NCI-H2171 treated with DMSO at 0.1 percent for 48 hours (cell line): ENCODE measurements at regions not wholly inside any gene's neighbourhood (a gene's known extent, or its start where the extent isn't known, plus 50 kb on each side); places are given as distances from the start of the nearest gene placed in this dataset.

Source experiments
- DNase-seq: peaks from one replicate; lab custom pipeline; 2025; lab: John Stamatoyannopoulos, UW

GRCh38 chr13:29926098-29926476 is 75.7 kb upstream of the UBL3 start:
- no peak for DNase-seq

GRCh38 chr13:29925457-29926097 is 75.2 kb upstream of the UBL3 start:
- peak; percentile 34 for DNase-seq

DNA sequence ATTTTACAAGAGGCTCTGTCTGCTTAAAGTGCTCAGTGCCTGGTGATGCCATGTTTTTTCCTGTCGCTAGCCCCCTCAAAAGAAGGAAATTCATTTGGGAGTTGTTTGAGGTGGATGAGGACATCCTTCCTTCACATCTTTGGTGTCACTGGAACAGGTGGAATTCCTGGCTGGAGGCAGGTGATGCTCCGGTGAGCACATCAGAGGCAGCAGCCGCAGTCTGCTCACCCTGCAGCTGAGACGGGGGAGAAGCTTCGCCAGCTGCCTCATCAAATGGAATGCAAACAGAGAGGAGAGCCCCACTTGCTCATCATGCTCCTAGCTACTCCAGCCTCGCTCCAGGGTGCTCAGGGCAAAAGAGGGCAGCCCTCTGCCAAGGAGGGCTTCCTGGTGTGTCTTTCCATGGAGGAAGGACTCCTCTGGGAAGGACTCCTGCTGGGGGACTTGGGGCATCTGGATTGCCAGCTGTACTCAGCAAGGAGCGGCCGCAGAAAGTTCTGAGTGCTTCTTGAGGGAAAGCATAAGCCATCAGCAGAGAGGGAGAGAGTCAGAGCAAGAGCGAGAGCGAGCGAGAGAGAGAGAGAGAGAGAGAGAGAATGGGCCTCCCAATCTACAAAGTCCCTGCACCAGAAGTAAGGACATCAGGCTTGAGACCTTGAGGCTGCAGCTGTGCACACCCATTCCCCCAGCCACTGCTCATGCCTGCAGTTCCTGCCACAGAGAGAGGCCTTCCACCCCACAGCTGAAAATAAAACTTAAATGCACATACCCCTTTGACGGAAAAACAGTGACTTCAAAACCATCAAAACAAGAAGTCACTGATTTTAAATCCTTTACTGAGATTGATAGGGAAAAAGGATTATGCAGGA is 74.3 kb upstream of the UBL3 start:
- peak; percentile 80 for DNase-seq

DNA sequence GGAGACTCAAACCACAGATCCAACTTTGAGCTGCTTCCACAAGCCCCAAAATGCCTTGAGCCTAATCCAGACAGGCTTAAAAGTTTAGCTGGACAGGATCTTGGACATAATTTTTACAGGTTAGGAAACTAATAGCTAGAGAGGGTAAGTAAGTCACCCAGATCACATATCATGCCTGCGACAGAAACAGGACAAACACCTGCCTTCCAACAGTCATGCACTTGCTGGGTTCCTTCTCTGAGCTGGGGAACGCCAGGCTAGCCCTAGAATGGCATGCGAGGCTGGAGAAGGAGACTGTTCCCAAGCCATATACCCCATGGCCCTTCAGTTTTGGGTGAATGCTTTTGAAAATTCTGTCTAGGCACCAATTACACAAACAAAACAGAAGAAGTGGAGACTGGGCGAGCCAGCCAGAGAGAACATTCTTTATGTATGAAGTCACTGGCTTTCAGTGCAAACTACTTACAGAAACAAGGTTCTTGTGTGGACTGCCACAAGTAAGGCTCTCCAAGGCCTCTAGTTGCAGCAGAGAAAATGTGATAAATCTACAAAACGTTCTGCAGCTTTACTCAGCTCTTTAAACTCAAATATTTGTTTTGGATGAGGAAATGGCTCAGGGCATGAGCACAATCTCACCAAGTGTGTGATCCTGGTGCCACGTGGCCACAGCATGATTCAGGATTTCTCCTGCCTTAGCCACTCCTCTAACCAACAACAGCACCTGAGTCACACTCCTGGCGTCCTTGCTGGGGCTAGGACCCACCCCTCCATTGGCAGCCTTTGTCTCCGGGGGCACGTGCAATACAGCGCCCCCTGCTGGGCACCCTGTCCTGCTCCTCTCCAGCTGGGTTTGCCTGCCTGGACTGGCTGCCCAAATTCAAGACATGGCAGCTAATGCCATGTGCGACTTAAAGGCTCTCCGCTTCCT is 73.4 kb upstream of the UBL3 start:
- DNase-seq, result peak; percentile 55

DNA sequence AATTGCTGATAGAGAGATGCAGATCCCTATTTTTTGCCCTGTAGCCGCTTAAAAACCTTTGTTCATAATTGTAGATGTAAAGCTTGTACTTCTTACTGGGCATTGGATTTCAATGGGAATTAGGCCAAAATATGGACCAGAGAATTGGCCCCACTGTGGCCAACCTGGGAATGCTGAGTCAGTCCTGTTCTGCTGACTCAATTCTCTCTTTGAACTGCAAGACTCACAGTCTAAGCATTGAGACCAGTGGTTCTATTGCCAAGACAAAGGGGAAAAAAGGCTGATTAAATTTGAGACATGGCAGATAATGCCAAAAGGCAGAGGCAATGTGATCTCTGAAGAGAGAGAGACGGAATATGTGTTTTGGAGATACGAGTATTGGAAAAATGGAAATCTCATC is 72.5 kb upstream of the UBL3 start:
- DNase-seq, result no peak

DNA sequence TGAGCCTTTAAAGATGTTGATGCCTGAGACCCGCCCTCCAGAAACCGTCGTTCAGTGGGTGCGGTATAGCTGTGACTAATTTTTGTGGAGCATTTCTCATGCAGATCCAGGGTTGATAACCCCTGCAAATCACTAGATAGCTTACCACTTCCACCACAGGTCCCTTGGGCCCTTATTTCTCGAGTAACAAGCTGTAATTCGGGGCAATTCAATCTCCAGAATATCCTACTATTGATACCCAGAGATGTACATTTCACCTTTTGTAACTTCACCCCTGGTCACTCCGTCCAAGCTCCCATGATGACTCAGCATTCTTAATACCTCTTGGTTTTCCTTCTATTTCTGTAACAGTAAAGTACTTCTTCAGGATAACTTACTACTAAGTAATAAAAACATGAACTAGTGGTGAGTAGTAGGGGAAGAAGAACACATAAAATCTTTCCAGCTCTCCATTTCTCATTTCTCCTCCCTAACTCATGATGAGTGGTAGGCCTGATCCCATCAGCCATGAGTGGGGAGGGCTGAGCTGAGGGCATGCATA is 71.9 kb upstream of the UBL3 start:
- DNase-seq, result no peak

DNA sequence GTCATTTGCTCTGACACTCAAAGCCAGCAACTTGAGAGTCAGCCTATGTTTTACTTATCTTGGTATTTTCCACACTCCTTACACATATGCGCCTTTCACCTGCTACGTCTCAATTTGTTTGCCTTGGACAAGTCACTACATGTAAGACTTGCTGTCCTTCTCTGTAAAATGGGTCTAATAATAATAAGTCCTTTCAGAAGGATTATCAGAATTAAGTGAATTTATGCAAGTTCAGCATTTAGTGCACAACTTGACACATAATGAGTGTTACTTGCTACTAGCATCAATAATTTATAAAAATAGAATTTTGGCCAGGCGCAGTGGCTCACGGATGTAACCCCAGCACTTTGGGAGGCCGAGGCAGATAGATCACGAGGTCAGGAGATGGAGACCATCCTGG is 71.1 kb upstream of the UBL3 start:
- no peak for DNase-seq

DNA sequence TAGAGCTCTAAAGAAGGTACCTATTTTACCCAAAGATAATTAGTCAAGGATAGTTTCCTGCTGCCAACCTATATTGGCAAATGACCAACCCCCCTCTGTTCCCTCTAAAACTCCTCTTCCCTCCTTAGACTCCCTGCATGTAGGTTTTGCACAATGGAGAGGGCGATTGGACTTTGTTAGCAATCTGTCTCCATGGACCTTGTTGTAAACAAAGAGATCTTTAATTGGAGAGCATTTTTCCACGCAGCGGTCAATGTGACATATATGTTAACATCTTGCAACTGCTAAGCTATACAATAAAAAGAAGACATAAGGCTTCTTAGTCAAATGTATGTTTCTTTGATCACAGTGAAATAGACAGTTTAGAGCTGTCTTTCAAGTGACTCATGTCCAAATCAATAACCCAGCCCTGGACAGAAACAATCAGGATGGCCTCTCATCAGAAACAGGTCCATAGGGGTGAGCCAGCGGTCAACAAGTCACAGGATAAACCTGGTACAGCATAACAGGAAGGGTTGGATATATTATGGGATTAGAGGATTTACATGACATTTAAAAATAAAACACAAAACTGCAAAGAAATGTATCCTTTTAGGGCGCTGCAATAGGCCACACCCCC is 69.7 kb upstream of the UBL3 start:
- no peak for DNase-seq

GRCh38 chr13:29918845-29919244 is 68.4 kb upstream of the UBL3 start:
- DNase-seq, result no peak

- DNase-seq, result no peak
These were observed 67.2 kb upstream of the UBL3 start for GRCh38 chr13:29917650-29918049.

GRCh38 chr13:29914581-29914980 is 64.2 kb upstream of the UBL3 start:
- DNase-seq, result no peak

DNA sequence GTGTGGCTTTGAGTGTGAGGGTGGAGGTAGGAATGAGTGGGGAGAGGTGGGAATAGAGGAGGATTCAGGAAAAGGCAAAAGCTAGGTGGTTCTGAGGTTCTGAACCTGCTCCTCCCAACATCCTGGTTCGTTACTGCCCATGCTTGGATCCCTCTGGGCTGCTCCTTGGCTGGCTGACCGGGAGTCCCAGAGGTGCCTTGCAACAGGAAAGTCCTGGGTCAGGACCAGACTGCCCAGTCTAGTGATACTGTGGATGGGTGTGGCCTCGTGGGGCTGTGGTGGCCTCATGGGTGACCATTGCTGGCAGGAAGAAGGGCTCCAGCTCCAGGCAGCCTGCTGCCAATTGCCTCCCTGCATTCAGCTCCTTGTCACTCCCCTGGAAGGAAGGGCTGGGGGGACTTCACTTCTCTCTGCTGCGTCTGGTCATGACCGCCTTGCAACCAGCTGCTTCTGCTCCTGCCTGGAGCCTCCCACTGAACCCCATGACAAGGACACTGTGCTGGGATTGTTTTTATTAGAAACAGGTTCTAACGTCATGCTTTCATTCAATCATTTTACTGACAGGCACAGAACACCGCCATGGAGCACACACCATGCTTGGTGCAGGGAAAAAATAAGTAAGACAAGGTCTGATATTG is 61.5 kb upstream of the UBL3 start:
- no peak for DNase-seq

DNA sequence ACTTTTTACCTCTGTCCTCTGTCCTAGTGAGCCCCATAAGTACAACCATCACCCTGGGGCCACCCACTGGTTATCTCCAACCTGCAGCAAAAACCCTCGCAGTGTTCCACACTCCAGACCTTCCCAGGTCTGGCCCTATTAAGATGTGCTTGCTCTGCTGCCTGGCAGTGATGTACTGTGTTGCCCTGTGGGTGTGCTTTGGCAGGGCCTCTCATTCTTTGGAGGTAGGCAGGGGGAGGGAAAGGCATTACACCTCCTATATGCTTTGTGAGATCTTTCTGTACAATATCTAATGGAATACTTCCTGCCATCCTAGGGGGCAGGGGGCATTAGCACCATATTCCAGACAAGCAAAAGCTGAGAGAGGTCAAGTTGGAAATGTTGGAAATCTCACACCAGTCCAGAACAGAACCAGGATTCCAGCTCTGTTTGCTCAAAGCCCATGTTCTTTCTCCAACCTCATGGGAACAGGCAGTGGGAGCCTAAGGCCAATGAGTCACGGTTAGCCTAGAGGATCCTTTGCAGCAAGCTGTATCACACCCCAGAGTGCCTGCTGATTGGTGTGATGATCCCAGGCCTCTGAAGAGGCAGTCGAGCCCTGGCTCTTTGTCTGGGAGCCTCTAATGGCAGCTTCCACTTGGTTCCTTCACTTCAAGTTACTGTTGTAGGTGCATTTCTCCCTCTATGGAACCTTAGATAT is 59.7 kb upstream of the UBL3 start:
- DNase-seq, result no peak

DNA sequence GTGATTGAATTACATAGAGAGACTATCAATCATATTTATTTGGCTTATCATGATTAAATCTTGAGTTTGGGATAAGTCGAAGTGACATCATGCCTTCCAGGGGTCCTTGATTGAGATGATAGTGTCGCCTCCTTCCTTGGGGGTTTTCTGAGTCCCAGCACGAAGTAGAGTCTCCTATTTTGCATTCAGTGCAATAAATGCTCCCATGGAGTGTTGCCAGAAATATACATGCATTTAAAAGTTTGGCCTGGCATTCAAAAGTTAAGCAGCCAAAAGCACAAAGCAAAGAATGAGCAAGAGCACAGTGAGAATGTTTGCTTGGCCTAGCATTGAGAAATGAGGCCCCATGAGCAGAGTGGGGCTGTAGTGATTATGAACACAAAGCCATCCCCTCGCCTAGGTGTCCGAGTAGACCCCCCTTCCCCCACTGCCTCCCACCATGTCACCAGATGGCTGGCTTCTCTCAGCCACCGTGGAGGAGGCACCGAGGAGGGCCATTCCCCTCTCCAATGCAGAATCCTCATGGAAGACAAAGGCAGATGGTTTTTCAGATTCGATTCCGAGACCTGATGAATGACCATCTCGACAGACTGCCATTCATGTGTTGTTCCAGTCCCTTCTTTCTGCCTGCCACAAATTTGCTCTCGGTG is 58.8 kb upstream of the UBL3 start:
- no peak for DNase-seq

DNA sequence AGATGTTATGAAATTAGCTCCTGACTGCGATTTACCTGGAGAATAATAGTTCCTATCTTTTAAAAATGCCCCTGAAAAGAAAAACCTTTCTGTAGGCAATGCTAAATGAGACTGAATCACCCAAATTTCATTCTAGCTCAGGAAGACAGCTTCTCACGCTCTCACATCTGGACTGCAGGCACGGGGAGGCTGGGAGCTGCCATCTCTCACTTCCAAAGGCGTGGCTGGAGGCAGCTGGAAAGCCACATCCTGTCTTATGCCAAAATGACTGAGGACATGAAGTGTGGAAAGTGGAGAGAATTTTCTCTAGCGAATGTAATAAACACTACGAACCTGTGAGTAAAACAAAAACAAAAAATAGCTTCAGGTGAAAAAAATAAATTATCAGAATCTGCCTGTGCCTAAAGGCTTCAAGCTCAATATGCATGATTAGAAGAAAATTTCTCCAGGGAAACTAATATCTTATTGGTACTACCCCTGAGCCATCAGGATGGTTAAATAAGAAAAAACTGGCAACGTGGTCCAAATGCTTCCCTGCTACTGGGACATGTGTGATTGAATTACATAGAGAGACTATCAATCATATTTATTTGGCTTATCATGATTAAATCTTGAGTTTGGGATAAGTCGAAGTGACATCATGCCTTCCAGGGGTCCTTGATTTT is 58.1 kb upstream of the UBL3 start:
- DNase-seq, result no peak

DNA sequence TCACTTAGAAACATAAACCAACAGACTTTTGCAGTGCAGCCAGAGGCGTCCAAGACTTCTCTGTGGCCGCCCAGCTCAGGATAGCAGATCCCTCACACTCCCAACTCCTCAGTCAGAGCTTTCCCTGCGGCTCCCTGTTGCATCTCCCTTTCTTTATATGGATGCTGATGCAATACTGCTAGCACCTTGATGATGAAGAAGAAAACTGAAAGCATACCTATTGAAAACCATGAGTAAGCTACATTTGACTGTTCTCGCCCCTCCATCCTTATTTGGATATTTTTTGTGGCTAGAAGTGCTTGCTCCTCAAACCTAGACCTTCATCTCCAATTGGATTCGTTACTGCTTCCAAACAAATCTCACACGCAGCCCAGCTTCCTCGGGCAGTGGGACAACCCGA is 57.3 kb upstream of the UBL3 start:
- DNase-seq, result no peak

DNA sequence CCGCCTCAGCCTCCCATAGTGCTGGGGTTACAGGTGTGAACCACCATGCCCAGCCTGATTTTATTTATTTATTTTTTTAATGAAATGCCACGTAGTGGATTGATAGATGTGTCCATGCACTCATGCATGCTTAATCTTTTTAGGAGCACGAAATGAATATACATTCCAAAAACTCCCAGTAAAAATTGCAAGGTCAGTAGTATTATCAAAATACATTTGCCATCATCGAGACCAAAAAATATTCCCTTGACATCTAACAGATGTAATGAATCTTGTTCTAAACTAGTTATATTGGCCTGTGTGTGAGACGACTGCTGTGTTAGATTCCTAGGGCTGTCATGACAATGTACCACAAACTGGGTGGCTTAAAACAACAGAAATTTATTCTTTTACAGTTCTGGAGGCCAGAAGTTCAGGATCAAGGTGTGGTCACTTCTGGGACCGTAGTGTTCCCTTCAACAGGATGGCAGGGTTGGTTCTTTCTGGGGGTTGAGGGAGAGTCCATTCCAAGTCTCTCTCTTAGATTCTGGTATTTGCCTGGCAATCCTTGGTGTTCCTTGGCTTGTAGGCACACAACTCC is 56.1 kb upstream of the UBL3 start:
- DNase-seq, result no peak

- DNase-seq, result no peak
These were observed 55.4 kb upstream of the UBL3 start for GRCh38 chr13:29905845-29906244.

GRCh38 chr13:29903996-29904395 is 53.6 kb upstream of the UBL3 start:
- DNase-seq, result no peak
